ENCODE measurements at regions not wholly inside any gene's neighbourhood (a gene's known extent, or its start where the extent isn't known, plus 50 kb on each side); places are given as distances from the start of the nearest gene placed in this dataset.

DNA sequence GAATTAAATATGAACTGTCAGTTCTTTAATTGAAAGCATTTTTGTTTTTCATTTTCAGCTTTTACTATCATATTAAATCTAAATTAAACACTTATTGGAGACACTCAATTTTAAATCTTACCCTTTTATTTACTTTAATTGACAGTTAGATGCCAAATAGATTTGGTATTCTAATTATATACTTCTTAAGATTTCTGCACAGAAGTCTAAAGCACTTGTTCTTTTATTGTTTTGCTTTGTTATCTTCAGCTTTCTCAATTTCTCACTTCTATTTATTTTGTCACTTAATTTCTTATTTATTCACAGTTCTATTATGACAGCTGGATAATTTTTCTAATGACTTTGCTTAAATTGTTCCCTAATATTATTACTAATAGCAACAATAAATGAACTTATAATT is 1397.3 kb upstream of the MIR17HG start:
- no peak for TF ChIP-seq EZH2 (IDR thresholded peaks at IDR 0.05; ENCODE audit: borderline replicate concordance, low read depth, low read length, poor library complexity, severe bottlenecking)
- TF ChIP-seq, protein P1, sequence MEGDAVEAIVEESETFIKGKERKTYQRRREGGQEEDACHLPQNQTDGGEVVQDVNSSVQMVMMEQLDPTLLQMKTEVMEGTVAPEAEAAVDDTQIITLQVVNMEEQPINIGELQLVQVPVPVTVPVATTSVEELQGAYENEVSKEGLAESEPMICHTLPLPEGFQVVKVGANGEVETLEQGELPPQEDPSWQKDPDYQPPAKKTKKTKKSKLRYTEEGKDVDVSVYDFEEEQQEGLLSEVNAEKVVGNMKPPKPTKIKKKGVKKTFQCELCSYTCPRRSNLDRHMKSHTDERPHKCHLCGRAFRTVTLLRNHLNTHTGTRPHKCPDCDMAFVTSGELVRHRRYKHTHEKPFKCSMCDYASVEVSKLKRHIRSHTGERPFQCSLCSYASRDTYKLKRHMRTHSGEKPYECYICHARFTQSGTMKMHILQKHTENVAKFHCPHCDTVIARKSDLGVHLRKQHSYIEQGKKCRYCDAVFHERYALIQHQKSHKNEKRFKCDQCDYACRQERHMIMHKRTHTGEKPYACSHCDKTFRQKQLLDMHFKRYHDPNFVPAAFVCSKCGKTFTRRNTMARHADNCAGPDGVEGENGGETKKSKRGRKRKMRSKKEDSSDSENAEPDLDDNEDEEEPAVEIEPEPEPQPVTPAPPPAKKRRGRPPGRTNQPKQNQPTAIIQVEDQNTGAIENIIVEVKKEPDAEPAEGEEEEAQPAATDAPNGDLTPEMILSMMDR (conservative IDR thresholded peaks at IDR 0.05; ENCODE audit: low read depth, low read length): no peak
- Histone ChIP-seq H3K4me1 (ENCODE audit: insufficient read depth, low read length, poor library complexity, severe bottlenecking) (no peaks in the 10 kb centered on the region), H3K27ac (ENCODE audit: low read depth, low read length, poor library complexity, severe bottlenecking) (no peak overlapping the region), H3K27me3 (replicated peaks; ENCODE audit: insufficient read depth, low read depth, low read length, poor library complexity) (no peaks in the 10 kb centered on the region), H3K9me3 (ENCODE audit: low read depth, low read length, poor library complexity, severe bottlenecking) (no peaks in the 10 kb centered on the region), H3K4me3 (ENCODE audit: low read depth, low read length, poor library complexity, severe bottlenecking) (no peak overlapping the region), H3K36me3 (ENCODE audit: insufficient read depth, low read length, poor library complexity, severe bottlenecking) (no peaks in the 10 kb centered on the region)
- intact Hi-C loops (cut with micrococcal nuclease; ENCODE audit: unreplicated experiment): no loop called here
- DNase-seq (ENCODE audit: low spot score): no peak
- CTCF ChIA-PET: no interaction called here
- POLR2A ChIA-PET (ENCODE audit: low non-redundant PET): no interaction called here
- BruUV-seq (replicated peaks): no TSS peak

DNA sequence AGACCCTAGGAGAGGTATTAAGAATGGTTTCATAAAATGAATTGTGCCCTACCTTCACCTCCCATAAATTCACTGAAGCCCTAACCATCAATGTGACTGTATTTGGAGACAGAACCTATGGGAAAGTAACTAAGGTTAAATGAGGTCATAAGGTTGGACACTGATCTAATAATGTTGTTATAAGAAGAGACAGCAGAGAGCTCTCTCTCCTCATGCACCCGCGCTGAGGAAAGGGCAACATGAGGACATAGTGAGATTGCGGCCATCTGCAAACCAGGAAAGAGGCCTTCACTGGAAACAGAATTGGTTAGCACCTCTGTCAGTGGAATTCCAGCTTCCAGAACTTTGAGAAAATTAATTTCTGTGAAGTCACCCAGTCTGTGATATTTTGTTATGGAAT is 1396.1 kb upstream of the MIR17HG start:
- CTCF ChIA-PET: no interaction called here
- Histone ChIP-seq H3K9me3 (ENCODE audit: low read depth, low read length, poor library complexity, severe bottlenecking) (no peaks in the 10 kb centered on the region), H3K4me1 (ENCODE audit: insufficient read depth, low read length, poor library complexity, severe bottlenecking) (no peaks in the 10 kb centered on the region), H3K36me3 (ENCODE audit: insufficient read depth, low read length, poor library complexity, severe bottlenecking) (no peaks in the 10 kb centered on the region), H3K27ac (ENCODE audit: low read depth, low read length, poor library complexity, severe bottlenecking) (no peak overlapping the region), H3K27me3 (replicated peaks; ENCODE audit: insufficient read depth, low read depth, low read length, poor library complexity) (no peaks in the 10 kb centered on the region), H3K4me3 (ENCODE audit: low read depth, low read length, poor library complexity, severe bottlenecking) (no peak overlapping the region)
- POLR2A ChIA-PET (ENCODE audit: low non-redundant PET): no interaction called here
- intact Hi-C loops (cut with micrococcal nuclease; ENCODE audit: unreplicated experiment): no loop called here
- BruUV-seq (replicated peaks): no TSS peak
- no peak for DNase-seq (ENCODE audit: low spot score)
- TF ChIP-seq, protein P1 (conservative IDR thresholded peaks at IDR 0.05; ENCODE audit: low read depth, low read length): no peak
- TF ChIP-seq EZH2 (IDR thresholded peaks at IDR 0.05; ENCODE audit: borderline replicate concordance, low read depth, low read length, poor library complexity, severe bottlenecking): no peak

DNA sequence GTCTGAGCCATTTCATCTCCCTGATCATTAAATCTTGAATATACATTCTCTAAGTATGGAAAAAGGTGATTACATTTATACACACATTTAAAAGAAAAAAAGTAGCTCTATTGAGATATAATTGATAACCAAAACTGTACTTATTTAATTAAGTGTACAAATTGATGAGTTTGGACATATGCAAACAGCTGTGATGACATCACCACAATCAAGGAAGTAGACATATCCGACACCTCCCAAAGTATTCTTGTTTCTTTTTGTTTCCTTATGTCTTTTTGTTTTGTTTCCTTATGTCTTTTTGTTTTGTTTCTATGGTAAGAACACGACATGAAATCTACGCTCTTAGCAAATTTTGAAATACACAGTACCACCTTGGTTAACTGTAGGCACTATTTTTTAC is 1393.9 kb upstream of the MIR17HG start:
- H3K27me3 ChIP-seq (replicated peaks; ENCODE audit: insufficient read depth, low read depth, low read length, poor library complexity): no peaks in the 10 kb centered on the region
- CTCF ChIA-PET: no interaction called here
- POLR2A ChIA-PET (ENCODE audit: low non-redundant PET): no interaction called here
- H3K4me3 ChIP-seq (ENCODE audit: low read depth, low read length, poor library complexity, severe bottlenecking): no peak overlapping the region
- H3K9me3 ChIP-seq (ENCODE audit: low read depth, low read length, poor library complexity, severe bottlenecking): no peaks in the 10 kb centered on the region
- no peak overlapping the region for H3K27ac ChIP-seq (ENCODE audit: low read depth, low read length, poor library complexity, severe bottlenecking)
- H3K36me3 ChIP-seq (ENCODE audit: insufficient read depth, low read length, poor library complexity, severe bottlenecking): no peaks in the 10 kb centered on the region
- DNase-seq (ENCODE audit: low spot score): no peak
- intact Hi-C loops (cut with micrococcal nuclease; ENCODE audit: unreplicated experiment): no loop called here
- no peaks in the 10 kb centered on the region for H3K4me1 ChIP-seq (ENCODE audit: insufficient read depth, low read length, poor library complexity, severe bottlenecking)
- BruUV-seq (replicated peaks): no TSS peak
- TF ChIP-seq EZH2 (IDR thresholded peaks at IDR 0.05; ENCODE audit: borderline replicate concordance, low read depth, low read length, poor library complexity, severe bottlenecking): no peak
- TF ChIP-seq, protein P1 (conservative IDR thresholded peaks at IDR 0.05; ENCODE audit: low read depth, low read length): no peak

Data from A673 (cell line).